DND-41 (cell line): ENCODE measurements at regions not wholly inside any gene's neighbourhood (a gene's known extent, or its start where the extent isn't known, plus 50 kb on each side); places are given as distances from the start of the nearest gene placed in this dataset.
"Not testable (repeated sequence)": the region's sequence is repeated elsewhere in the genome, so short reads cannot be mapped to it uniquely, and the experiment has no call there.

Experiments
- ATAC-seq: fragments of 200-7000 bp; cut with Tn5 transposase; 3 replicates; pipeline ENCODE4 v1.9.1; 2021; ENCODE audit warnings: low read depth; ENCODE audit not compliant: insufficient read depth
- DNase-seq: peaks from one replicate; pipeline ENCODE4 v3.0.0-alpha.2; 2020
- H2AFZ ChIP-seq: 2 replicates; pipeline ENCODE4 v1.6.0; 2012; ENCODE audit warnings: low read depth, low read length
- H3K27ac ChIP-seq: 2 replicates; pipeline ENCODE4 v1.5.1; 2012; ENCODE audit warnings: low read length, inconsistent platforms
- H3K27me3 ChIP-seq: fragments of 200-600 bp; sonication (generic); 2 replicates; pipeline ENCODE4 v1.6.0; 2012; ENCODE audit warnings: low read length, mild to moderate bottlenecking, inconsistent platforms; ENCODE audit not compliant: insufficient read depth, poor library complexity
- H3K36me3 ChIP-seq: 2 replicates; pipeline ENCODE4 v1.5.1; 2012; ENCODE audit warnings: low read length, inconsistent platforms; ENCODE audit not compliant: insufficient read depth
- H3K4me1 ChIP-seq: 2 replicates; pipeline ENCODE4 v1.5.1; 2012; ENCODE audit warnings: mild to moderate bottlenecking, low read length; ENCODE audit not compliant: insufficient read depth
- H3K4me2 ChIP-seq: 2 replicates; pipeline ENCODE4 v1.6.0; 2012; ENCODE audit warnings: mild to moderate bottlenecking, moderate library complexity, low read length, inconsistent platforms; ENCODE audit not compliant: insufficient read depth
- H3K4me3 ChIP-seq, 2 experiments: fragments of 200-600 bp in 1 of 2; shearing (Covaris generic) in 1 of 2; 2 replicates each; pipeline ENCODE4 v1.5.1; 2012 to 2016; ENCODE audit warnings: inconsistent platforms in 2 of 2, low read length in 2 of 2, mild to moderate bottlenecking in 2 of 2, low read depth in 1 of 2, moderate library complexity in 1 of 2
- H3K79me2 ChIP-seq: 2 replicates; pipeline ENCODE4 v1.6.0; 2012; ENCODE audit warnings: low read length, inconsistent platforms; ENCODE audit not compliant: insufficient read depth
- H3K9ac ChIP-seq: 2 replicates; pipeline ENCODE4 v1.6.0; 2012; ENCODE audit warnings: low read depth, mild to moderate bottlenecking, inconsistent platforms, low read length, moderate library complexity
- H3K9me3 ChIP-seq: 2 replicates; pipeline ENCODE4 v1.5.1; 2012; ENCODE audit warnings: low read length, moderate library complexity, mild to moderate bottlenecking, inconsistent platforms; ENCODE audit not compliant: insufficient read depth, severe bottlenecking
- H4K20me1 ChIP-seq: 2 replicates; pipeline ENCODE4 v1.6.0; 2012; ENCODE audit warnings: low read length; ENCODE audit not compliant: insufficient read depth
- CTCF ChIP-seq: IDR thresholded peaks from 2 replicates; pipeline ENCODE4 v1.5.1; 2012; ENCODE audit warnings: borderline replicate concordance, low read length, moderate library complexity, mild to moderate bottlenecking; ENCODE audit not compliant: poor library complexity, severe bottlenecking; ENCODE audit errors: extremely low read depth

DNA sequence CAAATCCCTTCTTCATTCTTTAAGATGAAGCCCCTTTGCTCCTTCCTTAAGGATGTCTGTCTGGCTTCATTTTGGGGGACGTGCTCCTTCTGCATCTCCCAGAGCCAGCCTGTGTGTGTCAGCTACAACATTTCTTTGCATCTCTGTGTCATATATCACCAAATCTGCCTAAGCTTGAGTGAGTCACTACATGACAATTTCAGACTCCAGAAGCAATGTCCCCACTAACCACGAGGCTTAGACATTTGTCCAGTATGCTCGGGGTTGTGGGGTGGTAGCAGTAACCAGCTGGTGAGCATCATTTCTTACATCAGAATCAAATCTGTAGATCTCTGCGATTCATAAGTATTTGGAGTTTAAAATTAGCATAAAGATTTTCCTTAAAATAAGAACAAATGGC is 54.1 kb upstream of the USP14 start:
- ATAC-seq, DNase-seq, H3K27ac ChIP-seq, H3K36me3 ChIP-seq, H3K4me3 ChIP-seq, H4K20me1 ChIP-seq, H3K27me3 ChIP-seq, H3K9me3 ChIP-seq, H3K4me1 ChIP-seq, H3K9ac ChIP-seq, H3K79me2 ChIP-seq, H2AFZ ChIP-seq, H3K4me2 ChIP-seq: not testable (repeated sequence)

DNA sequence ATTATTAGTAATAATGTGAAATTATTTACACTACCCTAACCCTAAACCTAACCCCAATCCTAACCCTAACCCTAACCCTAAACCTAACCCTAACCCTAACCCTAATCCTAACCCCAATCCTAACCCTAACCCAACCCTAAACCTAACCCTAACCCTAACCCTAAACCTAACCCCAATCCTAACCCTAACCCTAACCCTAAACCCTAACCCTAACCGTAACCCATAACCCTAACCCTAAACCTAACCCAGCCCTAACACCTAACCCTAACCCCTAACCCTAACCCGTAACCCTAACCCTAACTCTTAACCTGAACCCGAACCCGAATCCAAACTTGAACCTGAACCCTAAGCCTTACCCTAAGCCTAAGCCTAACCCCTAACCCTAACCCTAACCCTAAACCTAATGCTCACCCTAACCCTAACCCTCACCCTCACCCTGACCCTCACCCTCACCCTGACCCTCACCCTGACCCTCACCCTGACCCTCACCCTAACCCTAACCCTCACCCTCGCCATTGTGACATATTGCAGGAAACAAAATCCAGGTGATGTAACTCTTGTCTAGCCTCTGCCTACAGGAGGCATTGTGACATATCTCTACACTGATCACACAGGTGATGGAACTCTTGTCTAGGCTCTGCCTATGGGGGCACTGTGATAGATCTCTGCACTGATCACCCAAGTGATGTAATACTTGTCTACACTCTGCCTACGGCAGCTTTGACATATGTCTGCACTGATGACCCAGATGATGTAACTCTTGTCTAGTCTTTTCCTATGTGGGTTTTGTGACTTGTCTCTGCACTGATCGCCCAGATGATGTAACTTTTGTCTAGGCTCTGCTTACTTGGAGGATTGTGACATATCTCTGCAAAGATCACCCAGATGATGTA is 53.0 kb upstream of the USP14 start:
- not testable (repeated sequence) for H3K4me1 ChIP-seq, H2AFZ ChIP-seq, H3K27me3 ChIP-seq, H3K4me2 ChIP-seq, H3K27ac ChIP-seq, H3K36me3 ChIP-seq, H4K20me1 ChIP-seq, H3K4me3 ChIP-seq, H3K9me3 ChIP-seq, H3K9ac ChIP-seq, H3K79me2 ChIP-seq
- ATAC-seq, result peak; percentile 27; the same call in 1 of the 3 replicates
- DNase-seq, result peak; percentile 26

DNA sequence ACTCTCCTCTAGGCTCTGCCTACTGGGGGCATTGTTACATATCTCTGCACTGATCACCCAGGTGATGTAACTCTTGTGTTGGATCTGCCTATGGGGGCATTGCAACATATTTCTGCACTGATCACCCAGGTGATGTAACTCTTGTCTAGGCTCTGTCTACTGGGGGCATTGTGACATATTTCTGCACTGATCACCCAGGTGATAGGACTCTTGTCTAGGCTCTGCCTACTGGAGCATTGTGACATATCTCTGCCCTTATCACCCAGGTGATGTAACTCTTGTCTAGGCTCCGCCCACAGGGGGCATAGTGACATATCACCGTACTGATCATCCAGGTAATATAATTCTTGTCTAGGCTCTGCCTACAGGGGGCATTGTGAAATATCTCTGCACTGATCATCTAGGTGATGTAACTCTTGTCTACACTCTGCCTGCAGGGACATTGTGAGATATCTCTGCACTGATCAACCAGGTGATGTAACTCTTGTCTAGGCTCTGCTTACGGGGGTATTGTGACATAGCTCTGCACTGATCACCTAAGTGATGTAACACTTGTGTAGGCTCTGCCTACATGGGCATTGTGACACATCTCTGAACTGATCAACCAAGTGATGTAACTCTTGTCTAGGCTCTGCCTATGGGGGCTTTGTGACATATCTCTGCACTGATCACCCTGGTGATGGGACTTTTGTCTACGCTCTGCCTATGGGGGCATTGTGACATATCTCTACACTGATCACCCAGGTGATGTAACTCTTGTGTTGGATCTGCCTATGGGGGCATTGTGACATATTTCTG is 52.1 kb upstream of the USP14 start:
- H3K79me2 ChIP-seq, H3K27ac ChIP-seq, ATAC-seq: not testable (repeated sequence)

GRCh38 chr18:106868-107384 is 51.4 kb upstream of the USP14 start:
- H3K9ac ChIP-seq, H3K9me3 ChIP-seq, H3K4me3 ChIP-seq, H3K4me1 ChIP-seq, H3K27me3 ChIP-seq, H3K79me2 ChIP-seq, H2AFZ ChIP-seq, H3K27ac ChIP-seq, DNase-seq, ATAC-seq, H4K20me1 ChIP-seq, H3K4me2 ChIP-seq, H3K36me3 ChIP-seq: not testable (repeated sequence)

More for the DNA sequence above, 52.1 kb upstream of the USP14 start:
- not testable (repeated sequence) for H3K27me3 ChIP-seq, H2AFZ ChIP-seq, H3K4me3 ChIP-seq, H3K4me1 ChIP-seq, H3K4me2 ChIP-seq, DNase-seq, H4K20me1 ChIP-seq, H3K9ac ChIP-seq, H3K9me3 ChIP-seq, H3K36me3 ChIP-seq

GRCh38 chr18:107464-107863 is 50.9 kb upstream of the USP14 start:
- H3K4me2 ChIP-seq, H3K4me1 ChIP-seq, H3K9ac ChIP-seq, H2AFZ ChIP-seq, H4K20me1 ChIP-seq, H3K79me2 ChIP-seq, H3K27me3 ChIP-seq, H3K36me3 ChIP-seq, ATAC-seq, H3K27ac ChIP-seq, H3K4me3 ChIP-seq, H3K9me3 ChIP-seq: not testable (repeated sequence)
- peak; percentile 49 for TF ChIP-seq CTCF
- peak; percentile 45 for DNase-seq

- peak; percentile 60 for ATAC-seq
Measured at GRCh38 chr18:107947-108664, 50.3 kb upstream of the USP14 start.

More at GRCh38 chr18:107947-108664, 50.3 kb upstream of the USP14 start:
- not testable (repeated sequence) for H2AFZ ChIP-seq, H3K79me2 ChIP-seq, H3K36me3 ChIP-seq, H3K4me3 ChIP-seq, H3K4me2 ChIP-seq, H3K9ac ChIP-seq, H3K27me3 ChIP-seq, DNase-seq, H4K20me1 ChIP-seq, H3K9me3 ChIP-seq, H3K4me1 ChIP-seq, H3K27ac ChIP-seq
